ENCODE measurements at regions not wholly inside any gene's neighbourhood (a gene's known extent, or its start where the extent isn't known, plus 50 kb on each side); places are given as distances from the start of the nearest gene placed in this dataset.

GRCh38 chr13:90518417-90518816 is 829.1 kb upstream of the MIR17HG start:
- ChIA-PET POLR2A (ENCODE audit: unreplicated experiment) (no interaction called here), CTCF (no interaction called here)
- DNase-seq (no peak), ATAC-seq (no peak)
- BruUV-seq (replicated peaks) = no TSS peak
- Histone ChIP-seq H2AFZ (ENCODE audit: low read length) (no peak overlapping the region), H3F3A (ENCODE audit: low read length, unreplicated experiment) (no peaks in the 10 kb centered on the region), H3K27ac (ENCODE audit: low read length) (no peak overlapping the region), H3K79me2 (ENCODE audit: low read length) (no peaks in the 10 kb centered on the region), H3K9me3 (ENCODE audit: low read length) (no peaks in the 10 kb centered on the region), H3K27me3 (ENCODE audit: low read length) (no peaks in the 10 kb centered on the region), H3K36me3 (ENCODE audit: low read depth, low read length) (no peaks in the 10 kb centered on the region), H3K4me3 (ENCODE audit: low read length) (no peak overlapping the region), H3K9ac (ENCODE audit: low read length) (no peak overlapping the region), H3K4me2 (ENCODE audit: low read length) (no peak overlapping the region), H4K20me1 (ENCODE audit: low read length) (no peaks in the 10 kb centered on the region), H3K9me2 (replicated peaks; ENCODE audit: low read length) (no peaks in the 10 kb centered on the region), H3K4me1 (ENCODE audit: insufficient read depth, low read length) (no peaks in the 10 kb centered on the region)
- intact Hi-C loops (cut with micrococcal nuclease) = no loop called here
- TF ChIP-seq CTCF (conservative IDR thresholded peaks at IDR 0.05; ENCODE audit: low read depth, low read length) (no peak), EZH2phosphoT487 (IDR thresholded peaks at IDR 0.05; ENCODE audit: borderline replicate concordance, low read length) (no peak), EZH2 (IDR thresholded peaks at IDR 0.05; ENCODE audit: low read length, unreplicated experiment) (no peak)

GRCh38 chr13:90519157-90519556 is 828.3 kb upstream of the MIR17HG start:
- no peak for TF ChIP-seq EZH2phosphoT487 (IDR thresholded peaks at IDR 0.05; ENCODE audit: borderline replicate concordance, low read length)
- no peak for TF ChIP-seq CTCF (conservative IDR thresholded peaks at IDR 0.05; ENCODE audit: low read depth, low read length)
- no peak for TF ChIP-seq EZH2 (IDR thresholded peaks at IDR 0.05; ENCODE audit: low read length, unreplicated experiment)
- H3K27ac ChIP-seq (ENCODE audit: low read length) = no peak overlapping the region
- no peaks in the 10 kb centered on the region for H4K20me1 ChIP-seq (ENCODE audit: low read length)
- DNase-seq = no peak
- no peaks in the 10 kb centered on the region for H3K9me3 ChIP-seq (ENCODE audit: low read length)
- H2AFZ ChIP-seq (ENCODE audit: low read length) = no peak overlapping the region
- H3K9me2 ChIP-seq (replicated peaks; ENCODE audit: low read length) = no peaks in the 10 kb centered on the region
- no peak overlapping the region for H3K9ac ChIP-seq (ENCODE audit: low read length)
- no peak overlapping the region for H3K4me3 ChIP-seq (ENCODE audit: low read length)
- no peaks in the 10 kb centered on the region for H3K79me2 ChIP-seq (ENCODE audit: low read length)
- ATAC-seq = no peak
- no TSS peak for BruUV-seq (replicated peaks)
- H3K4me1 ChIP-seq (ENCODE audit: insufficient read depth, low read length) = no peaks in the 10 kb centered on the region
- no peaks in the 10 kb centered on the region for H3K36me3 ChIP-seq (ENCODE audit: low read depth, low read length)
- intact Hi-C loops (cut with micrococcal nuclease) = no loop called here
- H3K27me3 ChIP-seq (ENCODE audit: low read length) = no peaks in the 10 kb centered on the region
- H3K4me2 ChIP-seq (ENCODE audit: low read length) = no peak overlapping the region
- no peaks in the 10 kb centered on the region for H3F3A ChIP-seq (ENCODE audit: low read length, unreplicated experiment)
- CTCF ChIA-PET = no interaction called here
- POLR2A ChIA-PET (ENCODE audit: unreplicated experiment) = no interaction called here

GRCh38 chr13:90526711-90527110 is 820.8 kb upstream of the MIR17HG start:
- Histone ChIP-seq H3K4me1 (ENCODE audit: insufficient read depth, low read length) (no peaks in the 10 kb centered on the region), H3K27me3 (ENCODE audit: low read length) (no peaks in the 10 kb centered on the region), H3K9me2 (replicated peaks; ENCODE audit: low read length) (no peaks in the 10 kb centered on the region), H3K9me3 (ENCODE audit: low read length) (no peaks in the 10 kb centered on the region), H3K4me2 (ENCODE audit: low read length) (no peak overlapping the region), H3K79me2 (ENCODE audit: low read length) (no peaks in the 10 kb centered on the region), H4K20me1 (ENCODE audit: low read length) (no peaks in the 10 kb centered on the region), H3K9ac (ENCODE audit: low read length) (no peak overlapping the region), H3K36me3 (ENCODE audit: low read depth, low read length) (no peaks in the 10 kb centered on the region), H3K4me3 (ENCODE audit: low read length) (no peak overlapping the region), H3K27ac (ENCODE audit: low read length) (no peak overlapping the region), H3F3A (ENCODE audit: low read length, unreplicated experiment) (no peaks in the 10 kb centered on the region), H2AFZ (ENCODE audit: low read length) (no peak overlapping the region)
- CTCF ChIA-PET = no interaction called here
- ATAC-seq (no peak), DNase-seq (no peak)
- TF ChIP-seq CTCF (conservative IDR thresholded peaks at IDR 0.05; ENCODE audit: low read depth, low read length) = no peak
- no peak for TF ChIP-seq EZH2 (IDR thresholded peaks at IDR 0.05; ENCODE audit: low read length, unreplicated experiment)
- no peak for TF ChIP-seq EZH2phosphoT487 (IDR thresholded peaks at IDR 0.05; ENCODE audit: borderline replicate concordance, low read length)
- intact Hi-C loops (cut with micrococcal nuclease) = no loop called here
- POLR2A ChIA-PET (ENCODE audit: unreplicated experiment) = no interaction called here
- BruUV-seq (replicated peaks) = no TSS peak
